Posterior vena cava (tissue), 2 donors: ENCODE measurements at regions not wholly inside any gene's neighbourhood (a gene's known extent, or its start where the extent isn't known, plus 50 kb on each side); places are given as distances from the start of the nearest gene placed in this dataset.

Source experiments
- DNase-seq: peaks from one replicate; pipeline ENCODE4 v3.0.0-alpha.2; 2020; ENCODE audit warnings: low spot score
- intact Hi-C, 2 donors: fragments of 100-400 bp; cut with DNase I; formaldehyde crosslinking; loops; one replicate each; pipeline versions ENCODE4 v1.14.1 to v1.14.2; 2022 to 2023
- donor health status: DM: yes; HTN: yes; CAD: no.
- donor health status: DM: yes; HTN: yes; CAD: no.

GRCh38 chr12:24285448-24285847 lies 336.0 kb upstream of the SOX5 start:
- intact Hi-C loops = no loop called here
- no peak for DNase-seq

- intact Hi-C loops = no loop called here
- DNase-seq = no peak
Measured at GRCh38 chr12:24281341-24281740, 331.9 kb upstream of the SOX5 start.

DNA sequence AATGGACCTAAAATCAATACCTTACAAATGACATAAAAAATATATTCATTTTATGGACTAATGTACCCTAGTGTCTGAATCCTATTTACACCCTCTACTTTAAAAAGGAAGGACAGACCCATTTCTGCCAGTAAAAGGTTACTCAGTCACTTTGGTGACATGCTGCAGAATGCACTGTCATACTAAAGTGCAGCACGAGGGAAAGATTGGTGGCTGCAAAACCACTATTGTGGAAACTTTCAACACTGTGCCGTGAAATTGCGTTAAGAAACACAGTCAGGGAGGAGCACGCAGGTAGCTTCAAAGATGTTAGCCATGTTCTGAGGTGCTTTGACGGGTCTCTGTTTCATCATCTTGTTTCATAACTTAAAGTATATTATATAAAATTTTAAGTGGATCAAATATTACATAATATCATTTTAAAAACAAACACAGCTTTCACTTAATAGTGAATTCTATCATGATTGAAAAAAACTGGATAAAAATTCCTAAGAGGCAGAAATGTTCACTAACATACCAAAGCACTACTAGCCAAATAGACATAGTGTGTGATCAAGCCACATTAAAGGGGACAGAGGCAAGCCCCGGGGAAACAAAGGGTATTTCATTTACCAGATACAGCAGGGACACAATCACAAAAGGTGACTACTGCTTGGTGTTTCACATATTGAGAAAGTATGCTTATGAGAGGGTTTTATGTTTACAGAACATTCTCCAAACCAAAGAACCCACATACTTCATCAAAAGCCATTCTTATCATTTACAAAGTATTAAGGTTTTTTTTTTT lies 330.8 kb upstream of the SOX5 start:
- no peak for DNase-seq
- intact Hi-C loops = no loop called here

- intact Hi-C loops = loop anchor here in 1 of 2 donors (5.0 kb wide), 1 partner anchor 633 kb away; no protein-coding TSS in a partner anchor
- DNase-seq = no peak
Measured at GRCh38 chr12:24278832-24279231, 329.4 kb upstream of the SOX5 start.

DNA sequence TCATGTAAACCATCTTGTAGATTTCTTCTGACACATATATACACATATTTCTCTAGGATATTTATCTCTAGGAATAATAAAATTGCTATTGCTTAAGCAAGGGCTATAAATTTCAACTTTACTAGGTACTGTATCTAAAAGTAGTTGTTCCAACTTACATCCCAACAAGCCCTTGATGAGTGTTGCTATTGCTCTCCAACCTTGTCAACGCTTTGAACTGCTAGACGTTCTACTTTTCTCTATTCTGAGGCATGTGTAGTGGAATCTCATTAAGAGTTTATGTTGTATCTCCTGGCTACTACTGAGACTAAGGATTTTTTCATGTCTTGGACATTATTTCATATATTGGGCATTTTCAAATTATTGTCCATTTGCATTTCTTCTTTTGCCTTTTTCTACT lies 321.5 kb upstream of the SOX5 start:
- intact Hi-C loops = no loop called here
- DNase-seq = no peak

DNA sequence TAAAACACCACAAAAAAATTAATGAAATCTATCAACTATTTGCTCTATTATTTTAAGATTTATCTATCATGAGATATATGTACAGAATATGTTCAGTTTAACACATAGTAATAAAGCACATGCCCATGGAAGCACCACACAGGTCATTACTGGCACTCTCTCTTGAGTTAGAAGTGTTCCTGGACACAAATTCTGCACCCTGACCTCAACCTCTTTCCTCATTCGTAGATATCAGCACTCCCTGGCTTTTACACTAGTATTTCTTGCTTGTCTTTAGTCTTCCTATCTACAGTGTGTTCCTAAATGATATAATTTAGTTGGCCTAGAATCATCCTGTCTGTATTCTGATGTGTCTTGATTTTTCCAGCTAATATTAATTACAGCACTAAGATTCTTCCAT lies 321.0 kb upstream of the SOX5 start:
- DNase-seq = no peak
- intact Hi-C loops = no loop called here

GRCh38 chr12:24268663-24269186 lies 319.3 kb upstream of the SOX5 start:
- DNase-seq = no peak
- intact Hi-C loops = no loop called here

GRCh38 chr12:24266982-24267381 lies 317.5 kb upstream of the SOX5 start:
- no peak for DNase-seq
- intact Hi-C loops = no loop called here

DNA sequence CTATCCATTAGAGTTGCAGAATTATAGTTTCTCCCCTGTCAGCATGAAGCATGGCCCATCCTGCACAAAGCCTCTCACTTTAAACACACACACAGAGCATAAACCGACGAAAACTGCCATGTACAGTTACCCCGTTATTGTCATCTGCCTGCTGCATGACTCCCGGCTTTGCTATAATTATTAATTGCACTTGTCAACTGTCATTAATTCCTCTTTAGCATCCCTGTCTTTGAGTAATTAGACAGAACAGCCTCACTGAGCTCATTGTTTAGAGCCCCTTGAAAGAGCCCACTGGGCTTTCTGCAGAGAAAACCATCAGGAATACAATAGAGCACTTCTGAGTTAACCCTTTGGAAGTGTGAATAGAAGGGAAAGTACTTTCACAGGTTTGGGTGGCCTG lies 307.2 kb upstream of the SOX5 start:
- DNase-seq = no peak
- intact Hi-C loops = no loop called here

DNA sequence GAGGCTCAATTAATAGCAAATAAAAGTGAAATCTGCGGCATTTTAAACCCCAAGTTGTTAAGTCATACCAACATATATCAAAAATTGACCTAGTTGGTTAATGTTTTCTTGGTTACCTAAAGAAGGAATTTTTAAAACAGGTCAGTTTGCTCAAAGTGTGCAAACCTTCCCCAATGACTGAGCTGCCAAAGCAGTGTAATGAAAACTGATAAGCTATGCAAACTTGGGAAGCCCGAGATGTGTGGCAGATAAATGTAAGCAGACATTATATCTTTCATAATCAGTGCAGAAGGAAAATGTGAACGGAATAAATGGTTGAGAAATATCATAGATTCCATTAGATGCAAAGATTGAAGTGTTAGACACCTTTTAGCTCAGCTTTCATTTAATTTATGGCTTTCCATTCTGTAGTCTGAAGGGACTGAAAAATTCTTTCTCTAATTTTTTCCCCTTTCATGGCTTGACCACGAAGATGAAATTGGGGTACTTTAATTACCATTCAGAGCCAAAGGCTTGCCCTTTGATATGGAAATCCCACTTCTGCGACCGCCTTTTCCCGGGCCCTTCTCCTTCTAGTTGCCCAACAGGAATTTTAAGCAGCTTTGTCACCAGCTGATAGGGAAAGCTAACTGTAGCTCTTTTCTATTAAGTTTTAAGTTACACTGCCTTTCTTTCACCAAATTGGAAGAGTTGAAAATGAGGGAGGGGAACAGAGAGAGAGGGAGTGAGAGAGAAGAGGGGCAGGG lies 306.6 kb upstream of the SOX5 start:
- intact Hi-C loops = no loop called here
- DNase-seq = no peak

DNA sequence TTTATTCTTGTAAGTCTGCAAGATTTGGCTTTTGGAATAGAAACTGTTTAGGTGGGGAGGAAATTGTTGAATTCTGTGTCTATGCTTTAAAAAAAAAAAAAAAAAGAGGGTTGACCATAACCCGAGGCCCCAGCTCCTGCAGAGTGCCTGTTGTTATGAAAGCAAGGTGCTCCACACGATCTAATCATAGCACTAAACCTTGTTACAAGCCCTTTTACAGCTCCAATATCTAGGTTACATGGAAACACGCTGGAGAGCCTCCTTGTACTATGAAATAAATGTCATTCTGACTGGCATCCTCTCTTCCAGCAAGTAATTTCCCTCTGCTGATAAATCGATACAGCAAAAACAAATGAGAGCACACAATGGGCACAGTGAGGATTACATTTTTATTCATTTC lies 303.1 kb upstream of the SOX5 start:
- intact Hi-C loops = no loop called here
- no peak for DNase-seq

- intact Hi-C loops = no loop called here
- no peak for DNase-seq
Measured at GRCh38 chr12:24246934-24247333, 297.5 kb upstream of the SOX5 start.

DNA sequence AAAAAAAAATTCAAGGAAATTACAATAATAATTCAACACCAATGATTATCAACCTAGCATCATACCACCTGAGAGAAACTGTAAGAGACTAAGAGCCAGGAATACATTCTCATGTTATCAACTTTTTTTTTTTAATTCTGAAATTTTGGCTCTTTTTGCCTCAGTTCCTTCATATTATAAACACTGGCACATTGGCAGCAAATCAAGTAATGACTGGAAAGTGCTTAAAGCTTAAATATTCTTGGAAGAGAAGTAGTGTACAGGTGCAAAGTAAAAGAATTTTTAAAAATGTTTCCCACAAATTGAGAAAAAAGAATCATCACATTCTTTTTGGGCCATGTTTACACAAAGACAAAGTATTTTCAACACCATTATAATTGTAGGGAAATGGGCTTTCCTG lies 296.9 kb upstream of the SOX5 start:
- intact Hi-C loops = no loop called here
- DNase-seq = no peak

DNA sequence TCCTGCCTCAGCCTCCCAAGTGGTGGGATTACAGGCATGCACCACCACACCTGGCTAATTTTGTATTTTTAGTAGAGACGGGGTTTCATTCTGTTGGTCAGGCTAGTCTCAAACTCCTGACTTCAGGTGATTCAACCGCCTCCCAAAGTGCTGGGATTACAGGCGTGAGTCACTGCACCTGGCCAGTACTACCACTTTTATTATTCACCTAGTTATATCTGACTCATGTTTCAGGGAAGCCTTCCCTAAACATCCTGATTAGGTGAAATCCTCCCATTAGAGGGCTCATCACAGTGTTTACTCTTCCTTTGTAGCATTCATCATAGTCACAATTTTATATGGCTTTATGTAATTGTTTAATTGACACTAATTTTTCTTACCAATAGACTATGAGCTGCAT lies 295.3 kb upstream of the SOX5 start:
- intact Hi-C loops = no loop called here
- no peak for DNase-seq

DNA sequence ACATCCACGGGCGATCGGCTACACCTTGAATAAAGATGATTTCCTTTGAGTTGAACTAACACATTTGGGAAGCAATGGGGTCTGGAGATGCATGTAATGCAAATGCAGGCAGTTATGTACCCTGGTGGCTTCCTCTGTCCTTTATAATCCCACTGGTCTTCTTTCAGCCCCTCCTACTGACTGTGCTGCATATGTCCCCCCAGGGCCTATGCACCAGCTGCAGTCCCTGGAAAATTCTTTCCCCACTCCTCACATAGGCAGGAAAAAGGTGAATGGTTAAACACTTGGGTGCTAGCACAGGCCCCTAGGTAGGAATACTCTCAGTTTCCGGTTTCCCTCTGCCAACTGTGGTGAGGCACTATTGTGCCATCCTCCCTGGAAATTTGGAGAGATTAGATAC lies 294.8 kb upstream of the SOX5 start:
- no peak for DNase-seq
- intact Hi-C loops = no loop called here

- intact Hi-C loops = no loop called here
- DNase-seq = no peak
Measured at GRCh38 chr12:24240707-24241106, 291.2 kb upstream of the SOX5 start.

GRCh38 chr12:24233519-24234246 lies 284.2 kb upstream of the SOX5 start:
- DNase-seq = no peak
- intact Hi-C loops = no loop called here

GRCh38 chr12:24232531-24232930 lies 283.1 kb upstream of the SOX5 start:
- intact Hi-C loops = no loop called here
- DNase-seq = no peak

DNA sequence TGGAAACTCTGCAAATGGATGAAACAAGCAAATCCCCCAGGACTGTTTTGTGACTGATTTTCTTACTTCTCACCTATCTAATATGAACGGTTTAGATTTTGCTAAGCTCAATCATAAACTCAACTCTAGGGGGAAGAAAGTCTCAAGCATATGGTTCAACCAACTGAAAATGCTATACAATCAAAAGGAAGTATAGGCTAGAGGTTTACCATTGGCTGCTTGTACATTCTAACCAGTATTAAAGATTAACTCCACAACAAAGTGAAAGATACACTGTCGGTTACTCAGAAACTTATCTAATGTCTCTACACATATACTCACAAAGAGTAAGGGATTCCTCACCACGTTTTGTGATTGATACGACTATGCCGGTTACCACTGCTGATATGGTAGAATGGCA lies 281.8 kb upstream of the SOX5 start:
- no peak for DNase-seq
- intact Hi-C loops = no loop called here

DNA sequence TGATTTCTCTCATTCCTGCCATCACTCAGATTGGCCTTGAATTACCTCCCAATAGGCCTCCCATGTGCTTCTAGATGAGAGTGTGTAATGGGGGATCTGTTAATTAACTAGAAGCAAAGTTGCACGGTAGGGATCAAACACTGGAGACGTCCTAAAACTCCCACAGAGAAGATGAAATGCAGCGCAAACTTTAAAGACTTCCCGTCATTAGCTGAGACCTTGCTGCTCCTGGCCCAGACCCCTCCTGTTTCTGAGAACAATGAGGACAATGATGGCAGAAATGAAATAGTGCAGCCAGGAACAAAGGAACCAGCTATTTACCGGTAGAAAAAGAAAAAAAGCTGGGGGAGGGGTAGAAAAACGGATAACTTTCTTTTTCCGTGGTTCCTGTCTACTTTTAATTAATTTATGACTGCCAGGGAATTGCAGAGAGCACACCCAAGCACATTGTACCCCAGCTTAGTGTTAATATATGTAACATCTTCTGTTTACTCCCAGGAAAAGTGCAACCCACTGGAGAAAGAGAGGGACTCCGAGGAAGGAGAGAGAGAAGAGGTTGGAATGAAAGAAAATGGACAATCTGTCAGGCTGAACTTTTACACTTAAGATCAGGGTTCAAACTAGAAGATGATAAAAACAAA lies 280.7 kb upstream of the SOX5 start:
- intact Hi-C loops = no loop called here
- DNase-seq = no peak
